NCI-H2171 treated with DMSO at 0.1 percent for 48 hours (cell line): ENCODE measurements at regions not wholly inside any gene's neighbourhood (a gene's known extent, or its start where the extent isn't known, plus 50 kb on each side); places are given as distances from the start of the nearest gene placed in this dataset.
"Not testable (repeated sequence)": the region's sequence is repeated elsewhere in the genome, so short reads cannot be mapped to it uniquely, and the experiment has no call there.

Source experiments
- DNase-seq: peaks from one replicate; lab custom pipeline; 2025; lab: John Stamatoyannopoulos, UW

- DNase-seq, result no peak
These were observed 52.9 kb upstream of the IMP4 start for GRCh38 chr2:130289780-130290179.

GRCh38 chr2:130288467-130289403, 54.0 kb upstream of the IMP4 start:
- no peak for DNase-seq

- DNase-seq, result no peak
These were observed 55.1 kb upstream of the IMP4 start for GRCh38 chr2:130287656-130288026.

GRCh38 chr2:130286983-130287655, 55.6 kb upstream of the IMP4 start:
- DNase-seq, result no peak

GRCh38 chr2:130283341-130283869, 59.3 kb upstream of the IMP4 start:
- not testable (repeated sequence) for DNase-seq

- not testable (repeated sequence) for DNase-seq
These were observed 63.1 kb upstream of the IMP4 start for GRCh38 chr2:130279551-130279950.

- DNase-seq, result not testable (repeated sequence)
These were observed 70.1 kb upstream of the TUBA3E start for GRCh38 chr2:130268333-130268732.

GRCh38 chr2:130267572-130267971, 69.3 kb upstream of the TUBA3E start:
- DNase-seq, result not testable (repeated sequence)

- DNase-seq, result not testable (repeated sequence)
These were observed 68.6 kb upstream of the TUBA3E start for GRCh38 chr2:130266836-130267235.

GRCh38 chr2:130265570-130266247, 67.5 kb upstream of the TUBA3E start:
- DNase-seq, result not testable (repeated sequence)

GRCh38 chr2:130264901-130265320, 66.7 kb upstream of the TUBA3E start:
- not testable (repeated sequence) for DNase-seq

GRCh38 chr2:130264501-130264900, 66.3 kb upstream of the TUBA3E start:
- no peak for DNase-seq

GRCh38 chr2:130264046-130264445, 65.8 kb upstream of the TUBA3E start:
- DNase-seq, result no peak

- peak; percentile 2 for DNase-seq
These were observed 65.4 kb upstream of the TUBA3E start for GRCh38 chr2:130263606-130264005.

GRCh38 chr2:130261970-130262760, 63.9 kb upstream of the TUBA3E start:
- peak; percentile 78 for DNase-seq

GRCh38 chr2:130261099-130261498, 62.9 kb upstream of the TUBA3E start:
- DNase-seq, result no peak

GRCh38 chr2:130259594-130259993, 61.4 kb upstream of the TUBA3E start:
- no peak for DNase-seq

- DNase-seq, result no peak
These were observed 60.1 kb upstream of the TUBA3E start for GRCh38 chr2:130258356-130258755.

- DNase-seq, result peak; percentile 82
These were observed 54.8 kb upstream of the TUBA3E start for GRCh38 chr2:130252880-130253645.

GRCh38 chr2:130251873-130252620, 53.8 kb upstream of the TUBA3E start:
- no peak for DNase-seq
